ENCODE measurements at regions not wholly inside any gene's neighbourhood (a gene's known extent, or its start where the extent isn't known, plus 50 kb on each side); places are given as distances from the start of the nearest gene placed in this dataset.

DNA sequence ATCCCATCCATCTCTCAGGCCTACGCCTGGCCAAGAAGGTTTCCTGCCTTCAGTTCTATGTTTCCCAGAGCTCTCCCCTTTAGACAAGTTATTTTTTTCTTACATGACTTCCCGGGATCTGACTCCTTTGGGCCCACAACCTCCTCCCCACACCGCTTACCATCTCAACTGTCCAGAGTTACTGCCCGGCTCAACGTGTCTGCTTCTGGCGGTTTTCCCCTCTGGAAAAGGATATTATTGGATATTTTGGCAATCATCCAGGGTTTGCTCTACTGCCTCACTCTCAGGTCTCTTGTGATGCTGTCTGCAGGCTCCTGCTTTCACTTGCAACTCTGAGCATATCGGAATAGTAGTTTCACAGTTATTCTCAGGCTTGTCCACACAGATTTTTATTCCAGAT lies 318.2 kb upstream of the CAMK1G start:
- TF ChIP-seq, protein P1, sequence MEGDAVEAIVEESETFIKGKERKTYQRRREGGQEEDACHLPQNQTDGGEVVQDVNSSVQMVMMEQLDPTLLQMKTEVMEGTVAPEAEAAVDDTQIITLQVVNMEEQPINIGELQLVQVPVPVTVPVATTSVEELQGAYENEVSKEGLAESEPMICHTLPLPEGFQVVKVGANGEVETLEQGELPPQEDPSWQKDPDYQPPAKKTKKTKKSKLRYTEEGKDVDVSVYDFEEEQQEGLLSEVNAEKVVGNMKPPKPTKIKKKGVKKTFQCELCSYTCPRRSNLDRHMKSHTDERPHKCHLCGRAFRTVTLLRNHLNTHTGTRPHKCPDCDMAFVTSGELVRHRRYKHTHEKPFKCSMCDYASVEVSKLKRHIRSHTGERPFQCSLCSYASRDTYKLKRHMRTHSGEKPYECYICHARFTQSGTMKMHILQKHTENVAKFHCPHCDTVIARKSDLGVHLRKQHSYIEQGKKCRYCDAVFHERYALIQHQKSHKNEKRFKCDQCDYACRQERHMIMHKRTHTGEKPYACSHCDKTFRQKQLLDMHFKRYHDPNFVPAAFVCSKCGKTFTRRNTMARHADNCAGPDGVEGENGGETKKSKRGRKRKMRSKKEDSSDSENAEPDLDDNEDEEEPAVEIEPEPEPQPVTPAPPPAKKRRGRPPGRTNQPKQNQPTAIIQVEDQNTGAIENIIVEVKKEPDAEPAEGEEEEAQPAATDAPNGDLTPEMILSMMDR (conservative IDR thresholded peaks at IDR 0.05; ENCODE audit: low read length) = no peak
- TF ChIP-seq EZH2phosphoT487 (IDR thresholded peaks at IDR 0.05; ENCODE audit: borderline replicate concordance) = no peak

Data from Loucy (cell line).